Body of pancreas (tissue), 4 donors: ENCODE measurements at regions not wholly inside any gene's neighbourhood (a gene's known extent, or its start where the extent isn't known, plus 50 kb on each side); places are given as distances from the start of the nearest gene placed in this dataset.

Source experiments
- ATAC-seq: fragments of 150-250 bp; one replicate; pipeline ENCODE4 v1.9.1; 2016
- DNase-seq, 4 donors: peaks; one replicate each; pipeline ENCODE4 v3.0.0-alpha.2; 2019
- H3K27ac ChIP-seq, 4 donors: fragments of 200-600 bp; sonication (generic); 1 replicate in 3 of 4; 2 replicates in 1 of 4; pipeline versions ENCODE4 v1.5.1 to v1.6.1; 2016 to 2019; ENCODE audit warnings: mild to moderate bottlenecking in 1 of 4, mixed read lengths in 1 of 4, moderate library complexity in 1 of 4
- H3K27me3 ChIP-seq, 2 donors: fragments of 200-600 bp; sonication (generic); one replicate each; pipeline ENCODE4 v1.6.0; 2016; ENCODE audit warnings: mild to moderate bottlenecking in 1 of 2
- H3K36me3 ChIP-seq, 2 donors: fragments of 200-600 bp; sonication (generic); replicated peaks in 1 of 2; 2 replicates each; pipeline ENCODE4 v1.5.1; 2016; ENCODE audit warnings: low read depth in 2 of 2; ENCODE audit not compliant: insufficient read depth in 1 of 2
- H3K4me1 ChIP-seq: fragments of 200-600 bp; sonication (generic); one replicate; pipeline ENCODE4 v1.6.0; 2016
- H3K4me3 ChIP-seq, 2 donors: fragments of 200-600 bp; sonication (generic); 1 replicate in 1 of 2; 2 replicates in 1 of 2; pipeline ENCODE4 v1.5.1; 2016 to 2019
- H3K9me3 ChIP-seq, 3 donors: fragments of 200-600 bp; sonication (generic); 1 replicate in 2 of 3; 2 replicates in 1 of 3; pipeline ENCODE4 v1.5.1; 2016
- POLR2A ChIP-seq, 3 donors: fragments of 450-650 bp; IDR thresholded peaks; one replicate each; pipeline ENCODE4 v1.6.1; 2016; ENCODE audit warnings: antibody characterized with exemption in 3 of 3, mild to moderate bottlenecking in 2 of 3
- WGBS, 2 donors: methylation state at CpG; one replicate each; pipeline ENCODE4 v1.1.5; 2017; 5-methylcytosine and 5-hydroxymethylcytosine counted together
- intact Hi-C: fragments of 100-400 bp; cut with DNase I; formaldehyde crosslinking; loops from one replicate; pipeline ENCODE4 v1.15.1; 2023
- TF ChIP-seq, protein P1 (sequence below), 7 experiments: fragments of 450-650 bp in 4 of 7; fragments of 200-600 bp in 3 of 7; sonication (generic) in 3 of 7; IDR thresholded peaks; one replicate each; pipeline ENCODE4 v1.5.1; 2016 to 2019; ENCODE audit warnings: antibody characterized with exemption in 7 of 7

DNA sequence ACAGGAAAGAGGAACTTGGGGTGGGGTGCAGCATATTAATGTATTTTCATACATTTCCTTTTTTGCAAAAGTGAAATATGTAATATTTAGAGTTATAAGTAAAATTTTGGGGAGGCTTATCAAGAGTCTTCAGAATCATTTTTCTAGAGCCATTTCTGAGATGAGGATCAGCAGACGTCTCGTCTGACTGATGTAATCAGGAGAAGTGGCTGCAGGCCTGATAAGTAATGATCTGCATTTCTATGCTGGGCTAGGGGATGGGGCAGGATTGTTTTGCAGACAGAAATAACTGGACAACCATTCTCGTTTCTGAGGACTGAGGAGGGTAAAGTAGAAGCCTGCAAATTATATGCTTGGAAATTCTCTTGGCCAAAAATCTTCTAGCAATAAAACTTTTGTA is 89.2 kb upstream of the ARGLU1 start:
- no peaks in the 10 kb centered on the region for H3K4me1 ChIP-seq
- no peaks in the 10 kb centered on the region for H3K9me3 ChIP-seq
- H3K4me3 ChIP-seq: no peak overlapping the region
- TF ChIP-seq, protein P1, sequence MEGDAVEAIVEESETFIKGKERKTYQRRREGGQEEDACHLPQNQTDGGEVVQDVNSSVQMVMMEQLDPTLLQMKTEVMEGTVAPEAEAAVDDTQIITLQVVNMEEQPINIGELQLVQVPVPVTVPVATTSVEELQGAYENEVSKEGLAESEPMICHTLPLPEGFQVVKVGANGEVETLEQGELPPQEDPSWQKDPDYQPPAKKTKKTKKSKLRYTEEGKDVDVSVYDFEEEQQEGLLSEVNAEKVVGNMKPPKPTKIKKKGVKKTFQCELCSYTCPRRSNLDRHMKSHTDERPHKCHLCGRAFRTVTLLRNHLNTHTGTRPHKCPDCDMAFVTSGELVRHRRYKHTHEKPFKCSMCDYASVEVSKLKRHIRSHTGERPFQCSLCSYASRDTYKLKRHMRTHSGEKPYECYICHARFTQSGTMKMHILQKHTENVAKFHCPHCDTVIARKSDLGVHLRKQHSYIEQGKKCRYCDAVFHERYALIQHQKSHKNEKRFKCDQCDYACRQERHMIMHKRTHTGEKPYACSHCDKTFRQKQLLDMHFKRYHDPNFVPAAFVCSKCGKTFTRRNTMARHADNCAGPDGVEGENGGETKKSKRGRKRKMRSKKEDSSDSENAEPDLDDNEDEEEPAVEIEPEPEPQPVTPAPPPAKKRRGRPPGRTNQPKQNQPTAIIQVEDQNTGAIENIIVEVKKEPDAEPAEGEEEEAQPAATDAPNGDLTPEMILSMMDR (IDR thresholded peaks at IDR 0.05): no peak
- no peak for TF ChIP-seq POLR2A (IDR thresholded peaks at IDR 0.05)
- DNase-seq: no peak
- 54 to 56% methylated on average over 3 of the region's 3 CpGs for WGBS, 2 donors
- intact Hi-C loops: no loop called here
- H3K27ac ChIP-seq: no peak overlapping the region
- ATAC-seq: no peak
- no peaks in the 10 kb centered on the region for H3K27me3 ChIP-seq
- no peaks in the 10 kb centered on the region for H3K36me3 ChIP-seq

DNA sequence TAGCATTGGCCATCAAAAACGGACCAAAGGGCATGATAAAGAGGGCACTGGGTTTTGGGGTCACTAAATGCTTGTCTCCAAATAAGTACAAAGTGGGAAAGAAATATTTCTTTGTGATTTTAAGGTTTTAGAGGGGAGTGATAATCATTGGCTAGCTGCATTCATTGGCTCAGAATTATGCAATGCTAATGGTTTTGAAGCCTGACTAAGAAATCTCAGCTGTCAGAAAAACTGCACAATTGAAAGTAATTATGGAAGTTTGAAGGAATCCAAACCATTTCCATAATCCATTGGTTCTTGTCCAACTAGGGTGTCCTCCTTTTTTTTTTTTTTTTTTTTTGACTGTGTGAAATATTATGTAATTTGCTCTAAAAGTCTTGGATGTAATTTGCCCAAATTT is 88.2 kb upstream of the ARGLU1 start:
- no peak for TF ChIP-seq POLR2A (IDR thresholded peaks at IDR 0.05)
- TF ChIP-seq, protein P1 (IDR thresholded peaks at IDR 0.05): no peak
- H3K4me3 ChIP-seq: no peak overlapping the region
- no peaks in the 10 kb centered on the region for H3K27me3 ChIP-seq
- H3K27ac ChIP-seq: no peak overlapping the region
- intact Hi-C loops: no loop called here
- 36 to 44% methylated on average over 1 of the region's 1 CpG for WGBS, 2 donors
- H3K4me1 ChIP-seq: no peaks in the 10 kb centered on the region
- H3K36me3 ChIP-seq: no peaks in the 10 kb centered on the region
- no peak for DNase-seq
- no peaks in the 10 kb centered on the region for H3K9me3 ChIP-seq
- ATAC-seq: no peak

DNA sequence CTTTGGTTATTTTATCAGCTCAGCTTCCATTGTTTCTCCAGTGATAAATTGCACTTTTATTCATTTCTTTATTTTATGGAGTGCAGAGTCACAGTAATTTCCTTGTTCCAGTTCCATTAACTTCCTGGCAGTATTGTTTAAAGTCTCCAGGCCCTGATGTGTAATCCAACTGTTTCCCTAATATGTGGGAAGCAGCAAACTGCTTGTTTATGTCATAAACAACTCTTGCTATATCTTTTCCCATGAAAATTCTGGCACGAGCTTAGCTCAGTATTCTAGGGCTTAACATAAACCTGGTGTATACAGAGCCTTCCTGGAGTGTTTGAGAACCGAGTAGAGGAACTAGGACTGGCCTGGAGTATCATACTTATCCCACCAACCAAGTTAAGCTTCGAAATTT is 83.5 kb upstream of the ARGLU1 start:
- Histone ChIP-seq H3K27me3 (no peaks in the 10 kb centered on the region), H3K9me3 (no peaks in the 10 kb centered on the region), H3K36me3 (no peaks in the 10 kb centered on the region), H3K4me3 (no peak overlapping the region), H3K4me1 (no peaks in the 10 kb centered on the region), H3K27ac (no peak overlapping the region)
- TF ChIP-seq, protein P1 (IDR thresholded peaks at IDR 0.05): no peak
- TF ChIP-seq POLR2A (IDR thresholded peaks at IDR 0.05): no peak
- WGBS, 2 donors: 66% methylated on average over 3 of the region's 3 CpGs
- DNase-seq (no peak), ATAC-seq (no peak)
- intact Hi-C loops: no loop called here

DNA sequence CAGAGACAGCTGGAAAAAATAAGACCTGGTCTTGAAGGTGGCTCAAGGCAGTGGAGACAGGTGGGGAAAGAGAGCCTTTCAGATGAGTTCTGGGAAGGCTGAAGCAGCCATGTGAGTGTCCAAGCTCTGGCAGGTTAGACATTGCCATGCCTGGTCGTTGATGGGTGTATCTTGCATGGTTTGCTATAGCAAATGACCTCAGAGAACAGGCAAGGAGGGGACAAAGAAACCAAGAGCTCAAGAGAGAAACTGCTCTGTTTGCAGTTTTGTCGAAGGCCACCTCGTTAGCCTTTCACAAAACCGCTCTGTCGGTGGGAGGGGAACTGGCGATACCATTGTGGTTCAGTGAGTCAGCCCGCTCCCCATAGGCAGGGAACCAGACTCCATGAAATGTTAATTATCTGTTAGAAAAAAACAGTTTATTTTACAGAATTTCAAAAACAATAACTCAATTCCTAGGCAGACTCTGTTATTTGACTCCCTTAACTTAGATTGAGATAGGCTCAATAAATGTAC is 82.8 kb upstream of the ARGLU1 start:
- no peak overlapping the region for H3K27ac ChIP-seq
- no peak overlapping the region for H3K4me3 ChIP-seq
- no peaks in the 10 kb centered on the region for H3K36me3 ChIP-seq
- H3K4me1 ChIP-seq: no peaks in the 10 kb centered on the region
- no peak for DNase-seq
- TF ChIP-seq, protein P1 (IDR thresholded peaks at IDR 0.05): no peak
- TF ChIP-seq POLR2A (IDR thresholded peaks at IDR 0.05): no peak
- no peaks in the 10 kb centered on the region for H3K9me3 ChIP-seq
- intact Hi-C loops: no loop called here
- no peaks in the 10 kb centered on the region for H3K27me3 ChIP-seq
- WGBS, 2 donors: 87 to 91% methylated on average over 7 of the region's 7 CpGs
- no peak for ATAC-seq

DNA sequence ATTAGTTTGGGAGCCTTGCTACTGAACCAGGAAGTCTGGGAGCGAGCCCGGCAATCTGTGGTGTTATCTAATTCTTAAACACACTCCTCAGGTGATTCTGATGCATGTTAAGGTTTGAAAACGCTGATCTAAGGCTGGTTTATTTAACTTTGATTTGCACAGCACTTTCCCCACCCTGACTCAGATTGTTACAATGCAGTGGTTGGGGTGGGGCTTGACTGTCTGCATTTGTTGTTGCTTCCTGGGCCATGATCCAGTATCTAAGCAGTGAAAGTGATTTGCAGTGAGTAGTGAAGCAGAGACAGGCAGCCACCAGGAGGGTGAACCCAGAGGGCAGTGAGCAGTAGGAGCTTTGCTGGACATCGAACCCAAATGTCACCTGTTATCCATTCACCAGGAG is 81.6 kb upstream of the ARGLU1 start:
- ATAC-seq: no peak
- Histone ChIP-seq H3K36me3 (no peaks in the 10 kb centered on the region), H3K9me3 (no peaks in the 10 kb centered on the region), H3K27ac (no peak overlapping the region), H3K4me1 (no peaks in the 10 kb centered on the region), H3K27me3 (no peaks in the 10 kb centered on the region), H3K4me3 (no peak overlapping the region)
- intact Hi-C loops: no loop called here
- no peak for DNase-seq
- WGBS, 2 donors: 53 to 70% methylated on average over 4 of the region's 4 CpGs
- TF ChIP-seq POLR2A (IDR thresholded peaks at IDR 0.05): no peak
- TF ChIP-seq, protein P1 (IDR thresholded peaks at IDR 0.05): no peak
